HT1080 (cell line): ENCODE measurements at regions not wholly inside any gene's neighbourhood (a gene's known extent, or its start where the extent isn't known, plus 50 kb on each side); places are given as distances from the start of the nearest gene placed in this dataset.
A peak's percentile ranks its signal among the peaks of the same experiment; 100 is the strongest.

Experiments used
- DNase-seq: peaks from one replicate; pipeline ENCODE4 v3.0.0-alpha.2; 2015; ENCODE audit warnings: low read depth

- DNase-seq, result no peak
Observed at GRCh38 chr3:106379251-106379750, 510.5 kb upstream of the CBLB start.

GRCh38 chr3:106380232-106380631 lies 511.4 kb upstream of the CBLB start:
- DNase-seq, result no peak

GRCh38 chr3:106381286-106381938 lies 512.6 kb upstream of the CBLB start:
- no peak for DNase-seq

GRCh38 chr3:106381939-106382335 lies 513.1 kb upstream of the CBLB start:
- no peak for DNase-seq

- DNase-seq, result no peak
Observed at GRCh38 chr3:106386050-106386449, 517.2 kb upstream of the CBLB start.

GRCh38 chr3:106392915-106393314 lies 524.1 kb upstream of the CBLB start:
- no peak for DNase-seq

- DNase-seq, result no peak
Observed at GRCh38 chr3:106397006-106397405, 528.2 kb upstream of the CBLB start.

GRCh38 chr3:106398891-106399600 lies 530.2 kb upstream of the CBLB start:
- DNase-seq, result no peak

GRCh38 chr3:106399761-106400160 lies 530.9 kb upstream of the CBLB start:
- DNase-seq, result no peak

GRCh38 chr3:106401666-106402490 lies 533.1 kb upstream of the CBLB start:
- no peak for DNase-seq

- DNase-seq, result no peak
Observed at GRCh38 chr3:106403371-106404145, 534.7 kb upstream of the CBLB start.

- DNase-seq, result no peak
Observed at GRCh38 chr3:106413683-106414082, 544.9 kb upstream of the CBLB start.

- no peak for DNase-seq
Observed at GRCh38 chr3:106420628-106421027, 551.8 kb upstream of the CBLB start.

GRCh38 chr3:106421426-106421825 lies 552.6 kb upstream of the CBLB start:
- no peak for DNase-seq

- DNase-seq, result no peak
Observed at GRCh38 chr3:106421909-106422308, 553.1 kb upstream of the CBLB start.

GRCh38 chr3:106423321-106424225 lies 554.8 kb upstream of the CBLB start:
- no peak for DNase-seq

- DNase-seq, result no peak
Observed at GRCh38 chr3:106425026-106425425, 556.2 kb upstream of the CBLB start.

GRCh38 chr3:106425916-106426315 lies 557.1 kb upstream of the CBLB start:
- no peak for DNase-seq

- DNase-seq, result peak; percentile 98
Observed at GRCh38 chr3:106428565-106428994, 559.8 kb upstream of the CBLB start.

- no peak for DNase-seq
Observed at GRCh38 chr3:106431721-106432120, 562.9 kb upstream of the CBLB start.
